HG03039 (cell line): ENCODE measurements at regions not wholly inside any gene's neighbourhood (a gene's known extent, or its start where the extent isn't known, plus 50 kb on each side); places are given as distances from the start of the nearest gene placed in this dataset.

Experiments used
- ATAC-seq: cut with Tn5 transposase; IDR thresholded peaks from one replicate; pipeline ENCODE4 v1.9.1; 2021; ENCODE audit warnings: mild to moderate bottlenecking, moderate library complexity; ENCODE audit not compliant: unreplicated experiment

DNA sequence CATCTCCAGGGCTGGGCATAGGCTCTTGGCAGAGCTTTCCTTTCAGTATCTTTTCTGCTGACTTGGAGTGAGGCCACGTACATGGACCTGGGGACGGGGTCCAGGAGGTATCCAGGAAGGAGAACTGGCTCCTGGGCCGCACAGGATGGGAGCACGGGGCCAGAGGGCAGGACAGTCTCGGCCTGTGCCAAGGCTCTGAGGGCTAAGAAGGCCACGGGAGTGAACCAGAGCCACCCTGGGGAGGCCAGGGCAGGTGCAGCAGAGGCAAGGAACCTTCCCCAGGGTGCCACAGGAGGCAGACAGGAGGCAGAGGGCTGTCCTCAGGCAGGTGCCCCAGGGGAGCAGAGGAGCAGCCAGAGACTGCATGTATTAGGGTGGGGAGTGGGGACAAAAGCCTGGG, 50.3 kb downstream of the PLXNA1 start:
- ATAC-seq: no peak

DNA sequence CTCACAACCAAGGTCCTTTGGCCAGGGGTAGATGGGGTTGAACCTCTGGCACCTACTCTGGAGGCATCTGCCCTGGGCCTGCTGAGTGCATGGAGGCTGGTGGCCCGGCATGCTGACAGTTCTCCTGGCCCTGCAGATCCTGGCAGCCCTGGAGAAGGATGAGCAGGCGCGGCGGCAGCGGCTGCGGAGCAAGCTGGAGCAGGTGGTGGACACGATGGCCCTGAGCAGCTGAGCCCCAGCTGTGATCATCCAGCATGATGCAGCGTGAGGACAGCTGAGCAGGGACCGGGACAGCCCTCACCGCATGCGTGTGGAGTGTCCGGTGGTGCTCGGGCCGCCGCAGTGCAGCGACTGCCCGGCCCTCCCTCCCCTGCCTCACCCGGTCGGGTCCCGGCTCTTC, 50.9 kb downstream of the PLXNA1 start:
- no peak for ATAC-seq

- no peak for ATAC-seq
These were observed 51.5 kb downstream of the PLXNA1 start for GRCh38 chr3:127034195-127034989.

DNA sequence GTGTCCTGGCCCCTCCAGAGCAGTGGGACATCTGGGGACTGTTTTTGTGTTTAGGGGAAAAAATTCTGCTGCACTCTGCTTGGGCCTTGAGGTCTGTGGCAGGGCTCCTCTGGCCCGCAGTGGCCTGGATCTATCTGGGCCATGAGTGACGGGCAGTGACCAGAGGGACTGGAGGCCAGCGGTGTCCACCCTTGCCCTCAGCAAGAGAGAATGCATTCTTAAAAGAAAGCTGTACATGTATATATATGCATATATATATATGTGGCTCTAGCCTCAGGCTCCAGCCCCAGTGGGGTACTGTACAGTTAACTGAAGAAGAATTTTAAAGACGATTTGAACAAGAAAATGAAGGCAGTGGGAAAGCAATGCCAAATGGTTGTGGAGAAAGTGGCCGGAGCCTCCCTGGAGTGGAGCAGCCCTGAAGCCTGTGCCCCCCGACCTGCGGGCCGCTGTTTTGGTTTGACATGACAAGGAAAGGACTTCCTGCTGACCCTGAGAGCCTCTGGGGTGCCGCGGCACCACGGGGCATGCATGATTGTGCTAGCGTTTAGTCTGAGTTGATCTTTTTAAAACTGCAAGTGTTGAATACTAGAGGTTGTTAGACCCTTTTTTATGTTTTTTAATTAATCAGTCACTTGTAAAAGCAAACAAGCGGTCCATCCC, 52.2 kb downstream of the PLXNA1 start:
- ATAC-seq: no peak

- no peak for ATAC-seq
These were observed 52.8 kb downstream of the PLXNA1 start for GRCh38 chr3:127035677-127036076.

DNA sequence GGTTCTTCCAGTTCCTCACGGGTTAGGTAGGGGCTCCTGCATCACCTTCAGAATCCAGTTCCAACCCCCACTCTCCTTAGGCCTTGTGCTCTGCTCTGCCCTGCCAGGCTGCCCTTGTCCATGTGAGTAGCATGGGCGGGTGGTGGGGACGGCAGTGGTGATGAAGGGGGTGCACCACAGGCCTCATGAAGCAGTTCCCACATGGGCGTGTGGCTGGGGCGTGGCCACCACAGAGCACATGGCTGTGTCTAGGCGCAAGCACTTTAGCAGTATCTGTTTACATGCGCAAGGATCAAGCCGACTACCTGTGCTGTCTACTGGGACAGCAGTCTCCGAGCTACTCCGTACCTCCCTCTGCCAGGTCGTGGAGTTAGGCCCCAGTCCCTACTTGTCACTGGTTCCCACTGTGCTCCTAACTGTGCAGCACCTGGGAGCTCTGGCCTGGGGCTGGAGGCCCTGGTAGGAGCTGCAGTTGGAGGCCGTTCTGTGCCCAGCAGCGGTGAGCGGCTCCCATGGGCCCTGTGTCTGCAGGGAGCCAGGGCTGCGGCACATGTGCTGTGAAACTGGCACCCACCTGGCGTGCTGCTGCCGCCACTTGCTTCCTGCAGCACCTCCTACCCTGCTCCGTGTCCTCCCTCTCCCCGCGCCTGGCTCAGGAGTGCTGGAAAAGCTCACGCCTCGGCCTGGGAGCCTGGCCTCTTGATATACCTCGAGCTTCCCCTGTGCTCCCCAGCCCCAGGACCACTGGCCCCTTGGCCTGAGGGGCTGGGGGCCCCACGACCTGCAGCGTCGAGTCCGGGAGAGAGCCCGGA, 53.5 kb downstream of the PLXNA1 start:
- ATAC-seq: no peak

DNA sequence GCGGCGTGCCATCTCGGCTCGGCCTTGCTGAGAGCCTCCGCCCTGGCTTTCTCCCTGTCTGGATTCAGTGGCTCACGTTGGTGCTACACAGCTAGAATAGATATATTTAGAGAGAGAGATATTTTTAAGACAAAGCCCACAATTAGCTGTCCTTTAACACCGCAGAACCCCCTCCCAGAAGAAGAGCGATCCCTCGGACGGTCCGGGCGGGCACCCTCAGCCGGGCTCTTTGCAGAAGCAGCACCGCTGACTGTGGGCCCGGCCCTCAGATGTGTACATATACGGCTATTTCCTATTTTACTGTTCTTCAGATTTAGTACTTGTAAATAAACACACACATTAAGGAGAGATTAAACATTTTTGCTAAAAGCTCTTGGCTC, 54.1 kb downstream of the PLXNA1 start:
- no peak for ATAC-seq

- no peak for ATAC-seq
These were observed 54.5 kb downstream of the PLXNA1 start for GRCh38 chr3:127037418-127037841.

DNA sequence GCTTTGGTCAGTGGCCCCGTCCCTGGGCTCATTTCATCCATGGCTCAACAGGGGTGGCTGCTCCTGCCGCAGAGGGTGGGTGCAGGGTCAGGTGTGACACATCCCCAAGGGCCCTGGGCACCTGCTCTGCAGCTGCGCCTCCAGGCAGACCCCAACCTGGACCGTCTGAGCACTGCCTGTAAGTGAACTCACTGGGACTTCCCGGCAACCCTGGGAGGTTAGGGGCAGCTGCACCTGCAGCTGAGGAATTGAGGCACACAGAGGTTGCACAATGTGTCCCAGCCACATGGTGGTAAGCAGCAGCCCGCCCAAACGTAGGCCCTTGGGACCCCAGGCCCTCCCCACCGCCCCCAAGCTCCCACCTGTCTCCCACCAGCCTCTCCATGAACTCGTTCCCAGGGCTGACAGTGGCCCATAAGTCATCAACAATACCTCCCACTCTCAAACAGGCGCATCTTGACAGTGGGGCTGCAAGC, 55.1 kb downstream of the PLXNA1 start:
- no peak for ATAC-seq

- no peak for ATAC-seq
These were observed 55.6 kb downstream of the PLXNA1 start for GRCh38 chr3:127038466-127038865.

GRCh38 chr3:127038923-127039581, 56.1 kb downstream of the PLXNA1 start:
- ATAC-seq: no peak

GRCh38 chr3:127039719-127040118, 56.8 kb downstream of the PLXNA1 start:
- ATAC-seq: no peak

GRCh38 chr3:127040216-127040615, 57.3 kb downstream of the PLXNA1 start:
- ATAC-seq: no peak

DNA sequence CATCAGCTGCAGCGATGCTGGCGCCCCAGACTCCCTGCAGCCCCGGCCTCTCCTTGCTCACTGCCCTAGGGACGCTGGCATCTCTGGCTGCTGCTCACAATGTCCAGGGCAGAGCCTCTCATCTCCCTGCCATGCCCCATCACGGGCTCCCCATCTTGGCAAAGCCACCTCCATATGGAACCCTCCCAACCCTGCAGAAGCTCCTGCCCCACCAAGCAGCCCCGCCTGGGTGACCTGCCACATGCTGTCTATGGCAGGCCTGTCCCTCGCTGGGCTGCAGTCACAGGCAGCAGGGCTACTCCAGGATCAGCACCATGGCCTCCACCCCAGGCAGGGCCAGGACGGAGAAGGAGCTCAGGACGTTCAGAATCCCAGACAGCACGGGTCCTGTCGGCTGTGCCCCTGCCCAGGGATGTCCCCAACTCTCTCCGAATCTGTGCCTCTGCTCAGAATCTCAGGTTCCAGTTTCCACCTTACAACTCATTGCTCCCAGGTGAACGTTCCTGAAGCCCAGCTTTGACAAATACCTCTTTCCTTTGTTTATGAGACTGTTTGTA, 58.4 kb downstream of the PLXNA1 start:
- ATAC-seq: no peak

DNA sequence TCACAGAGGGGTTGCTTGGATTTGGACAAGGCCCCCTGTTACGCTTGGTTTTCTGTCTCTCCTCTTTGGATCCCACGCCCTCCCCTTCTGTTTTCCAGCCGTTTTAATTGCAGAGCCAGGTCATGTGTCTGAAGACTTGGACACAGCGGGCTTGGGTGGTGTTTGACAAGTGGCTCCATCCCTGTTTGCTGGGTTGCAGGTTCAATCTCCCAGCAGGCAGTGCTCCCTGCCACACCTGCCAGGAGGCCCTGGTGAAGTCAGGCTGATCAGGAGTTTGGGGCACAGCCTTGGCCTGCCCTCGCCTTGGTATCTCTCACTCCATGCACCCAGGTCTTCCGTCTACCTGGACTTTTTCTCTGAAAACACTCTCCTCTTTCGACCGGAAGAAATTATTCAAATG, 59.0 kb downstream of the PLXNA1 start:
- ATAC-seq: no peak

DNA sequence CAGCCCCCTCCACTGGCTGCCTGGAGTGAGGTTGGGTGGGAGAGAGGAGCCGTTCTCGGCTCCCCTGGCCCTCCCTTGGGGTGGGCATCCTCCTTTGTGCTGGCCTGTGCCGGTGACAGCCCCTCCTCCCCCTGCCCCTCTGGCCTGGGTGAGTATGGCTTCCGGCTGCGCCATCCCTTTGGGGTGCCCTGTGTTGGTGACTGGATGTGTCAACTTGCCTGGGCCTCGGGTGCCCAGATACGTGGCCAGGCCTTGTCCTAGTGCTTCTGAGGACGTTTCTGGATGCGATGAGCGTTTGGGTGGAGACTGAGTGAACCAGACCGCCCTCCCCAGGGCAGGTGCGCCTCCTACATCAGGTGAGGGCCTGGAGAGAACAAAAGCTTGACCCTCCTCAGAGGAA, 59.7 kb downstream of the PLXNA1 start:
- ATAC-seq: no peak

DNA sequence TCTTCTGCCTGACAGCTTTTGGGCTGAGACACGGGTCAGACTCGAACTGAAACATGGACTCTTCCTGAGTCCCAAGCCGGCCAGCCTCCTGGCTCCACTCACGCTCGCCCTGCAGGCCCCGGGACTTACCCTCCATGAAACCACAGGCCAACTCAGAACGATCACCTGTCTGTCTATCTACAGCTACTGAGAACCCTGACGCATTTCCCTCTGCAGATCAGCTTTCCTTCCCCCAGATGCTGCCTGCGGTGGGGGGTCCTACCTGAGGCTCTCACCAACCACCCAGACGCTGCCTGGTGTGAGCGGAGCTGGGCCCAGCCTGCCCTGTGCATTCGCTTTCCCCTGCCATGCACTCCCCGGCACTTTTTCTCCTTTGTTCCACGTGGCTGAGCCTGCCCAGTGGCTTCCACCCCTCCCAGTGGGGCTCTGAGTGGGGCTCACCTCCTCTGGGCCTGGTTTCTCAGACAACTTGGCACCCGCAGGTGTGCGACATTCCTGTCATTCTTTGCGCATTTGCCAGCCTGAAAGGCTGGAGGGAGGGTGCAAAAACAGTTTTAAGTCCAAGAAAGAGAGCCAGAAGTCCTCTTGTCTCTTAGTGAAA, 60.2 kb downstream of the PLXNA1 start:
- no peak for ATAC-seq

GRCh38 chr3:127043731-127044510, 61.0 kb downstream of the PLXNA1 start:
- no peak for ATAC-seq

DNA sequence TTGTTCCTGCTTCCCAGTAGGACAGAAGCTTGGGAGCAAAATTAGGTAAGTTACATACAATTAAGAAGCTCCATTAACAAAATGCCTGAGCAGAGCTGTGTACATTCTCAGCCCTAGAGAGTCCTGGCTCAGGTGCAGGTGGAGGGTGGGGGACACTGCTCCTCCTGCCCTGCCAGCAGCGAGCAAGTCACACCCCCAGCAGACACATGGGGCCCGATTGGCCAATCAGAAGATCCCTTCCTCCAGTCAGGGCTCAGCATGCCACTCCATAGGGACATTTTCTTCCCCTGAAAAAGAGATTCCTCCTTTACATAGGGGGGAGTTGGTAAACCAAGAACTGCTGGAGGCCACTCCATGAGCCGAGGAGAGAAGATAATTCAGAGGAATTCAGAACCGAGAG, 62.1 kb downstream of the PLXNA1 start:
- ATAC-seq: no peak
